ENCODE measurements at regions not wholly inside any gene's neighbourhood (a gene's known extent, or its start where the extent isn't known, plus 50 kb on each side); places are given as distances from the start of the nearest gene placed in this dataset.
"Not testable (repeated sequence)": the region's sequence is repeated elsewhere in the genome, so short reads cannot be mapped to it uniquely, and the experiment has no call there.

DNA sequence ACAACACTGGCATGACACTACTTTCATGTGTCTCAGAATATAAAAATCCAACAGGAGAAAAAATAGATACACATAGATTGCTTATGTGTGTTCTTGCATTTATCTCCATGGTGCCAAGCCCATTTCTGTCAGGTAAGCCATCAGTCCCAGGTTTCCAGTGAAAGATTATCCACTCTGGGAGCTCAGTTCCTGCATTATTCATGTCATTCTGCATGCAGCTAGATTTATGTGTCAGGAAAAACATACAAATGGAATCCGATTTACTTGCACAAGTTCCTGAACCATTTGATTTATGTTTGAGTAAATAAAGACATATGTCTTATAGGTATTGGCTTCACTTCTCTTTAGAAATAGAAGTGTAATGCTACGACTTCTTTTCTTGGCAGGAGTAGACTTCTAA is 569.7 kb downstream of the KCNJ2 start:
- DNase-seq, result no peak

DNA sequence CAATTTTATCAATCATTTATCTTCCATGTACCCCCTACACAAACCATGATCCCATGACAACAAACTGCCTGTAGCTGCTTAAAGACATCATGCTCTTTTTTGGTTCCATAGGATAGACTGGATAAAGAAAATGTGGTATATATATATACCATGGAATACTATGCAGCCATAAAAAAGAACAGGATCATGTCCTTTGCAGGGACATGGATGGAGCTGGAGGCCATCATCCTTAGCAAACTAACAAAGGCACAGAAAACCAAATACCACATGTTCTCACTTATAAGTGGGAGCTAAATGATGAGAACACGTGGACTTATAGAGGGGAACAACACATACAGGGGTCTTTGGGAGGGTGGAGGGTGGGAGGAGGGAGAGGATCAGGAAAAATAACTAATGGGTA is 577.2 kb downstream of the KCNJ2 start:
- not testable (repeated sequence) for DNase-seq

DNA sequence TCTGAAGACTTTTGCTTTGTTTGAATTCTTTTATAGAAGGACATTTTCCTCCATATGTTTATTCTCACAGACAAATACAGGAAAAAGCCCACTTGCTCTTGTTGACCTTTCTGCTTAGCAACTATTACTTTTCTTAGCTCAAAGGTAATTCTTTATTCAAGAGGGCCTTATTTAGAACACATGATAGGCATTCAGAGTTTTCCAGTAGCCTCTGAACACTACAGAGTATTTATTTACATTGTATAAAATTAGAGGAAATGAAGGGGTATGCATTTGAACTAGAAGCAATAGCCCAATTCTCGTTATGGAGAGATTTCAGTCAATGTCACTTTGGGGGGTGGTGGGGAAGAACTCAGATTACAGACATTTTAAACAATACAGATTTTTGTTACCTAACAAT is 581.7 kb downstream of the KCNJ2 start:
- DNase-seq, result no peak

DNA sequence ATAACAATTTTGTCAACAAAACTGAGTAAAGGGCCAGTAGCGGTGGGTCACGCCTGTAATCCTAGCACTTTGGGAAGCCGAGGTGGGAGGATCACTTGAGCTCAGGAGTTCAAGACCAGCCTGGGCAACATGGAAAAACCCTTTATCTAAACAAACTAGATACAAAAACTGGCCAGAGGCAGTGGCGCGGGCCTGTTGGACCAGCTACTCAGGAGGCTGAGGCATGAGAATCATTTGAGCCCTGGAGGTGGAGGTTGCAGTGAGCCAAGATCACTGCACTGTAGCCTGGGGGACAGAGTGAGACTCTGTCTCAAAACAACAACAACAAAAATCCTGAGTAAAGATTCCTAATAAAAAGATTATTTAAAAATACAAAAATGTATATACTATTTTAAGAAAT is 583.1 kb downstream of the KCNJ2 start:
- not testable (repeated sequence) for DNase-seq

DNA sequence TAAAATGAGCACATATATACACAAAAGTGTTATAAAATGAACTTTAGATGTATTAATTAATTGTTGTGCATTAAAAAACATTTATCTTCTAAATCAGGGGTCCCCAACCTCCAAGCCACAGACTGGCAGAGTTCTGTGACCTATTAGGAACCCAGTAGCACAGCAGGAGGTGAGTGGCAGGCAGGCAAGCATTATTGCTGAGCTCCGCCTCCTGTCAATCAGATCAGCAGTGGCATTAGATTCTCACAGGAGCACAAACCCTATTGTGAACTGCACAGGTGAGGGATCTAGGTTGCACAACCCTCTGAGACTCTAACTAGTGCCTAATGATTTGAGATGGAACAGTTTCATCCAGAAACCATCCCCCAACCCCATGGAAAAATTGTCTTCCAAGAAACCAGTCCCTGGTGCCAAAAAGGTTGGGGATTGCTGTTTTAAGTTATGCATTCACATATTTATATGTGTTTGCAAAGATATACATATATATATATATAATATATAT is 583.7 kb downstream of the KCNJ2 start:
- no peak for DNase-seq

DNA sequence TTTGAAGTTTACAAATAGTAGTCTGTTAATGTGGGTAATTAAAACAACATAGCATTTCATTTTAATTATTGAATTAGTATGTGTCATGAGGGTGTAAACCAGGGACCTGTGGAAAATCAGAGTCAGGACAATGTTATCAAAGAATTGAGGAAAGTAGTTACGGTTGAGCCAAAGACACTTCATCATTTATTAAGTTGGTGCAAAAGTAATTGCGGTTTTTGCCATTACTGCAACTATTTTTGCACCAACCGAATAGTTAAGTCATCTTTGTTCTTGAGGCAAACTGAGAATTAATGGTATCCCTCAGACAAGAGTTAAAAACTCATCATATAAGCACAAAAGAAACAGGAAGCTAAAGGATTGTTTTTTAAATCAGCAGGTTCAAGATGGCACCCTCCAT is 593.7 kb downstream of the KCNJ2 start:
- no peak for DNase-seq

DNA sequence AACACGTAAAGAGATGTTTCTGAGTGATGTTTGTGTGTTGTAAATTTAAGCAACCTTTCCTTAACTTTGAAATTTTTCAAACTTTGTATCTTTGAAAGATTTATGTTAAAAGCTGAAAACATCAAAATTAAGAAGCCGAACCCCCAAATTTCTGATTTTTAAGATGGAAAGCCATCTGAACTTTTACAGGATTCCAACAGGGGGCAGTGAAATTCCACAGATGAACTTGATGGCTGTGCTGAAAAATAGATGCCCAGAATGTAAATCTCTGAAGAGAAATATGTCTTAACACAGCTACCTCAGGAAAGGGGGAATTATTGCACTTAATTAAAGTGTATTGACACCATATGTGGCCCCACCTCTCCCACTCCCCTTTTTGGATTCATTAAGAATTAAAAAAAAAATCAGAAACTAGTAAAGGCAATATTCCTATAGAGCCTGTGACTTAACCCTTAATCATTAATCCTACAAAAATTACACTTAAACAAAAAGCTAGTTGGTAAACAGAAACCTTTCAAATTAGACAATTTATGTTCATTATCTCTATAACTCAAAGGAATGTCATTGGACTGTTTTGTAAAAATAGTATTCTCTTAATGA is 597.9 kb downstream of the KCNJ2 start:
- DNase-seq, result peak; percentile 18

DNA sequence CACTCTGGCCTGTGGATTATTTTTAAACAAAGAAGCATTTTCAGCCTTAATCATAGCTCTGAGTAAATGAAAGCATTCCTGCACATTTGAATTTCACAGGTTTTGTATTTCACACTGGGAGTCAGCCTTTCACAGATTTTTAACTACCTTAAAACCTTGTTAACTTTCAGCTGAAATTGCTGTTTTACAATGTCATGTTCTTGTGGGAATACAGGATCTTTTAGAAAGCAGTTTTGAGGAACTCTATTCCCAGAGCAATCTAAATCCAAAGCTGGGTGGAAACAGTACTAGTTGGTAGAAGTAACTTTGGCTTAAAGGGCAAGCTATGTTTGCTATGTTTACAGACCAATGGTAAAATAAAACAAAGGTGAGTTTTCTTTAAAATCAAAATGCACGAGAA is 600.6 kb downstream of the KCNJ2 start:
- DNase-seq, result no peak

DNA sequence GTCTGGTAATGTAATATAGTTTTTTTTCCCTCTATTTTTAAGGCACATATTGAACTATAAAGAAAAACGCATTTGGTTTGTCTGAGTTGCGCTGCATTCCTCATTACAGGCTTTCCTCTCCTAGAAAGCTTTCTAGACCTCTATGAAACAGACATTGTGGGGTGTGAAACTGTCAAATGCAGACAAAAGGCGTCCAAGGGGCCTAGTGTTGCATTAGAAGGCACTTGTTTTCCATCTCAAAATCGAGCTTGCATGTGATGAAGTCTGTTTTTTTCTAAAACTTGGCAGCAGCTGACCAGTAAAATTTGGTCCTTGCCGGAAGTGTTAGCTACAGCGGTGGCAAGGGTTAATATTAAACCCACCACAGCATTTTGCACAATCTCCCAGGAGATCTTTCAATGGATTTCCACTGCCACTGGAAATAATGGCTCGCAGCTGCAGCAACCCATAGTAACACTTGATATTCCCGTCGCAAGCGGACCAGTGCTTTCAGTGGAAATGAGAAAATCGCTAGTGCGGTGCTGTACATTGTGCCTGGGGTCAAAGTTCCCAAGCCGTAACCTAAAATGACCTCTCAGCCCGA is 602.6 kb downstream of the KCNJ2 start:
- DNase-seq, result no peak

DNA sequence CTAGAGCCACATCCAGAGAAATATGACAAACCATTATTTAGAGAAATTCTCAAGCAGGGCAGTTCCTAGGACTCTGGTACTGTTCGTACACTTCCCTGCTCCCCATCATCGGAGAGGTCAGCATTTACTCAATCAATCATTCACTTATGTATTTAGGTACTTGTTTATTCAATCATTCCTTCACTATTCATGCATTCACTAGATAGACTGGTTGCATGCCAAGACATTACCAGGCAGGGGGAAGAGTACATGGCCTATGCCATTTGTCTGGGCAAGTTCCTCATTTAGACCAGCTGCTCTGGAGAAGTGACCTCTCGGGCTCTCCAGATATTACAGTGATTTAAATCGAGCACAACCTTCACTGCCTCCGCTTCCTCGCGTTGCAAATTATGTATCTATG is 603.4 kb downstream of the KCNJ2 start:
- DNase-seq, result no peak

DNA sequence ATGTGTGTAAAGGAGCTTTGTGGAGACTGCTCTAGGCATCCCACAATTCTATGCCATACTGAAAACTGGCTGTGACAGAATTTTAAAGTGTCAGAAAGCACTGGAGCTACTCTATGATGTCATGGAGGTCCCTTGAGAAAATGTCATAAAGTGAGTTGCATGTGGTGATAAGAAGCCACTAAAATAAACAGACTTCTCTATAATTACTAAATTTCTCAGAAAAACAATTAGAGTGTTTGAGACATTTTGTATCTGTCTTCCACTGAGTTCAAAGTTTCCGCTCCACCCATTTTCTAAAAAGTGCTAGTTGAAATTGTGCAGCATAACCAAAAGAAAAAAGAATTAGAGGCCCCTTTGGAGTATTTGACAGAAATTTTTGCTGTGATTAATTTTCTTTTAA is 603.9 kb downstream of the KCNJ2 start:
- no peak for DNase-seq

DNA sequence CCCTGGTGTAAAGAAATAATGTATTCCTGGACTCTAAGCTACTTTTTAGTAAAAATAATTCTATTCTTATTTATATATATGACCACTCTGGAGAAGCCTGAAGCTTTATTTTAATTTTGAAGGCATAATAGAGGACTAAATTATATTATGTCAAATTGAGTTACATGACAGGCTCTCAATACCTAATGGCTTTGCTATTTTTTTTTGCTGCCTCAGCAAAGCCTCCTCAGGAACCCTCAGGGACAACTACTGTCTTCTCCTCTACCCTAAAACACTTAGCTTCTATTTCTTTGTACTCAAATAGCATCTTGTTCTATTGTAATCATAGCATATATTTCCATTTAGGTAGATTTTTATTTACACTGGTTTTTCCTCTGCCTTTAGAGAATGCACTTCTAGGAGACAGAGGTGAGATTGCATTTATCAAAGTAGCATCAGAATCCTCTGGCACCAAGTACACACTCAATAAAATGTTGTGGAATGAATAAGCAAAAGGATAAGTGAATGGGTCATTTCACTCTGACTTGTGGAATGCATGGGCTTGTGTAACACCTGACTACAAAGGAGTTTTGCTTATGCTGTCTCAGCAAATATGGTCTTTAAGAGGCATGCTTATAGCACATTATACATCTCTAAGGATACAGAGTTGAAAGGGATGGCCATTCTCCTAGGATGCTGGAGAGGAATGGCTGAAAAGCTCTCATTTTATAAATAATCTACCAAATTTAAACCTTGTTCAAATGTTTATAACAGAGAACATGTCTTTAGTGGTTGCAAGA is 605.2 kb downstream of the KCNJ2 start:
- no peak for DNase-seq

DNA sequence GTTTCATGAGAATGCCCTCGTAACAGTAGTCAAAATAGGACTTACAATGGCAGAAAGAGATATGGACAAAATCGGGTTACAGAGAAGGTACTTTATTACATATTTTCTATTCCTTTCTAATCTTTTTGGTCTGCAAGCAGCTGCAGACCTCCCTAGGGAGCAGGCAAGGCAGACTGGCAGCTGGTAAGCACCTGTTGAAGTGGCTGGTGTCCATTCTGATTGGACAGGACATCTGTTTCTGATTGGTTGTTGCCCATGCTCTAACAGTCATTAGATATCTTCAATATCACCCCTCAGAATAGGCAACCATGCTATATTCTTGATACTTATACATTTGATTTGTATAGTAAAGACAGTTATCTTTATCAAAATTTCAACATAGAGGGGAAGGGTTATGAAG is 606.3 kb downstream of the KCNJ2 start:
- no peak for DNase-seq

DNA sequence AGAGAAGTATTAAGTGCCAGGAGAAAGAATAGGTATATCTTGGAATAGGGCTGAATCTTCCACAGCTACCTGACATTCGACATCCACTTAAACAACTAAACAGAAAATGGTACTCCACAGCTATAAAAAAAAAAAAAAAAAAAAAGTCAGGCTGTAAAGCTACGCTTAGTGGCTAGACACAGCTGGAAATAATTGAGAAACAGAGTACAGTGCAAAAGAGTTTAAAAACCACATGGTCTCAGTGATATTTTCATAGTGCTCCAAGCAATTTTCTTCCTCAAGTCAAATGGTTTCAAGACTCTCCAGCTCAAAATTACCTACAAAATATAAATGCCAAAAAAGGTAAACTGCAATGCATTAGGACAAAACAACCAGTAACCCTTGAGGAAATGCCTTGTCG is 607.1 kb downstream of the KCNJ2 start:
- DNase-seq, result peak; percentile 18

DNA sequence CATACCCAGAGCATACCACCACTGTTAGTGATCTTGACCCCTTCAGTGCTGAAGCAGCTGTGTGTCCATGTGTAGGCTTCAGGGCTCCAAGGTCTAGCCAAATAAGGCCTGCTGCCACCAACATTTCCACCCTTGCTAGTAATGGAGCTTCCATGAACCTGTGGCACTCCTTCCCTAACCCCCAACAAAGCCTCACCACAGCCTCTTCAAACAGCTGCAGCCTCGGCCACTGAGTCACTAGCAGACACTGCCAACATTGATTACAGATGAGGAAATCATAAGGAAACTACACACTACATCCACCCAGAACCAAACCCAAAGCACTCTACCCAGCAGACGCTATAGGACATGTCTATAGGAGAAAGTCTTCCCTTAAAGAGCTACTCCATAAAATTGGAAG is 610.7 kb downstream of the KCNJ2 start:
- DNase-seq, result no peak

DNA sequence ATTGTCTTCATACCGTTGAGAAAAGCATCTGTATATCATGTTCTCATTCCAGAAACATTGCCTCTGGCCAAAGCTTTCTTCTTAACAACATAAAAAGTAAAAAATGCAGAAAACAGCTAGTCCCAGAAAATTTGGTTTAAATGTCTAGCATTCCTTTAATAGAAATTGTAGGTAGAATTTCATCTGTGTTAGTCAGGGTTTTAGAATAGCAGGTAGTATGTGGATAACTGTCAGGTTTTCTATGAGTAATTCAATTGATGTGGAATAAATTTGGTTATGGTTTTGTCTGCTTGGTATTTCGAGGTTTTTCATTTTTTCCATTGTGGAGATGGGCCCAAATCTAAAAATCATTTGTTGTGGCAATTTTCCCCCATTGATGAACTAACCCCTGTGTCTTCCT is 616.7 kb downstream of the KCNJ2 start:
- no peak for DNase-seq

DNA sequence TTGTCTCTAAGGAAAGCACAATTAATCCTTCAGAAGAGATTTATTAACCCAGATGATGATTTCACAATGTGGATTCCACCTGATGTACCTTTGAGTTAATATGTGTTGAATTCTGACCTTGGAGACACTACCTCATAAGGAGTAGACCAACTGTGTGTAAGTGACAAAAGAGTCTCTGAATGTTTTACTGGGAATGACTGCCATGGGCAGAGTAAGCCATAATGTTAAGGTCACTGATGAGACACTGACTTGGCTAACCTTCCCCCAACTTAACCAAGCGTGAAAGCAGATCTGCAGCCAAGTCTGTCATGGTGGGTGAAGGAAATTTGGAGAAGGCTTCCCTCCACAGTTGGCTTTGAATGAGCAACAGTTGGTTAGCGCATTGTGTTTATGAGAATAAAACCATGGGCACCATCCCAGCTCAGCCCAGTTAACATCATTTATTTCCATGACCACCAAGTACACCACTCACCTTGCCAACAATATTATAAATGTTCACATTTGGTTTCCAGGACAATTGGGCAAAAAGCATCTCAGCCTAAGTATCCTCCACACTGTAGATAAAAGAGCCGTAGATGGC is 618.5 kb downstream of the KCNJ2 start:
- DNase-seq, result no peak

DNA sequence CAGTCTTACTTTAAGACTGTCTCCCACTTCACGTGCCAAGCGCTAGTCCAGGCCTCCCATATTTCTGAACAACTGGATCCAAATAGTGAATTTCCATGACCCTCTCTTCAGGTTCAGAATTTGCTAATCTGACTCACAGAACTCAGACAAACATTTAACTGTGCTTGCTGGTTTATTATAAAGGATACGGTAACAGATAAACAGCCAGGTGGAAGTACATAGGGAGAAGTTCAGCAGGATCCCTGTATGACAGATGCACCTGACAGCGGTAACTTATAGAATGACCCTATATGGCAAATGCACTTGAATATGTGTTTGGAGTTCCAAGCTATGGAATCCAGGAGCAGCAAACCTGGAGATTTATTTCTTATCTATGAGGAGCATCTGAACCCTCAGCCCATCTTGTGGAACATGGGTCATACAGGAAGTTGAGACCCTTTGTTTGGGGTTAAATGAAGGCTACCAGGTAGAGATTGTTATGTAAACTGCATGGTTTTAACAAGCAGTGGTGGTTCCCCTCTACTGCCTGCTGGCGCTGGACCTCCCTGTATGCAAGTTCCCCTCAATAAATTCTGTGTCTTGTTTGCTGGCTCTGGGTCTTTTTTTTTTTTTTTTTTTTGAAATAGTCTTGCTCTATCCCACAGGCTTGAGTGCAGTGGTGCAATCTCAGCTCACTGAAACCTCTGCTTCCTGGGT is 622.6 kb downstream of the KCNJ2 start:
- DNase-seq, result no peak

DNA sequence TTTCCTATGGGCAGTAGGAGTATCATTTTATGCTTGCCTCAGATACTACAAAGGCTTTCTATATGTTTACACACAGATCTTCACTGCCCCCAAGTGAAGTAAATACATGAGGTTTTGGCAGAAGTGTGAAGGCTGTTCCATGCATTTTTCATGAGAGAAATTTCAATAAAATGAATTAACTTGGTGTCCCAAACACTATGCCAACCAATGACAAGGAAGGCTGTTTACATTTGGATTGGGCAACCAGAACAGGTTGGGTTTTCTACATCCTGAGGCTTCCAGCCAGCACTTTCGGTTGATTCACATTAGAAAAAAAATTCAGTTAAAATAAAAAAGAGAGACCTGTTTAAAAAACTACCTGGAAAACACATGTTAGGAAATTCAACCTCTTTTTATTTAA is 625.4 kb downstream of the KCNJ2 start:
- DNase-seq, result no peak

DNA sequence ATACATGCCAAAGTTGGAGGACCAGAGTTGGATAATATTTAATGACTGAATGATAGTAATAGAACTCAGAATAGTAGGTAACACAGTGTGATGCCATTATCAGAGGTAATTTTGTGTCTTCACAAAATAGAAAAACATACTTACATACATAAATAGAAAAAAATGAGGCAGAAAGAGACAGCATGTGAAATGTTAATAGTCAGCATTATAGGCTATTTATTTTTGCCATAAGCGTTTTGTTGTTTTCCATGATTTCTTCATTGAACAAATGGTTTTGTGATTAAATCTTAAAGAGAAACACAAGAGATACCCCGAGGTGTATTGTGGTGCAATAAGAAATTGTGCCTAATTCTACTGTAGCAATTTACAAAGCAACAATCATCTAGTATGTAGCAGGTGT is 626.3 kb downstream of the KCNJ2 start:
- no peak for DNase-seq

DNA sequence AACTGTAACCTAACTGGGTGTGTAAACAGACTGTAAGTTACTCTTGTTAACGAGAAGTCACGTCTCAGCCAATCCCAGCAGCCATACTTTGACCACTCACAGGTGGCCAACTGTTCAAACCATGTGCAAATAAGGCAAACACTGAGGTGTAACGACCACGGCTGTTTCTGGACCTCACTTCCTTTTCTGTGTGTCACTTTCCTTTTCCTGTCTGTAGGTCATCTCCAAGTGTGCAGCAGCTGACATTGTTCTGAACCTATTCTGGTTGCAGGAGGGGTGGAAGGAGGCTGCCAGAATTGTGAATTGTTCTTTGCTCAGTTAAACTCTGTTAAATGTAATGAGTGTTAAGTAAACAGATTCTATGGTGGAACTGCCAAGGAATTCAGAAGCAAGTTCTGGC is 627.4 kb downstream of the KCNJ2 start:
- DNase-seq, result no peak

DNA sequence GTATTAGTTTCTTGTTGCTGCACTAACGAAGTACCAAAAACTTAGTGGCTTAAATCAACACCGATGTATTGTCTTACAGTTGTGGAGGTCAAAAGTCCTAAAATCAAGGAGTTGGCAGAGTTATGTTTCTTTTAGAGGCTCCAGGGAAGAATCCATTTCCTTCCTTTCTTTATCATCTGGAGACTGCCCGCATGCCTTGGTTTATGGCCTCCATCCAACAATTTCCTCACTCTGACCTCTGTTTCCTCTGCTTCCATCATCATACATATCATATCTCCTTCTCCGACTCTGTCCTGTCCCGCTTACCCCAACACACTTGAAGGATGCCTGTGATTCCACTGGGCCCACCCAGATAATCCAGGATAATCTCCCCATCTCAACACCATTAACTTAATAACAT is 627.8 kb downstream of the KCNJ2 start:
- DNase-seq, result no peak

DNA sequence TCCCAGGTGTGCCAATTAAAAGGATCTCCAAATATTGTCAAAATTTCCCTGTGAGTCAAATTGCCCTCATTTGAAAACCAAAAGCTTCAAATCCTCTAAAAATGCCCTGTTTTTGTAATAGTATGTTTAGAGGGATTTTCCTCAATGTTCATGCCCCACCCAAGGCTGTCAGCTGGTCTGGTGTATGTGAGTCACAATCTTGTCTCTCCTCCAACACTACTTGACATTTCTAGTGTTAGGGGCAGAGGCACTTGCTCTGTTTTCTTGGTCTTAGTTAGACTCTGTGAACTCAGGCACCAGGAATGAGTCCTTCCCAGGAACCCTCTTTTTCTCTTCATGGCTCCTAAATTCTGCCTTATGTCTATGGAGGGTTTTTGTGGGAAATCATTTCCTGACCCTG is 634.8 kb downstream of the KCNJ2 start:
- no peak for DNase-seq
